22Rv1 (cell line): ENCODE measurements at regions not wholly inside any gene's neighbourhood (a gene's known extent, or its start where the extent isn't known, plus 50 kb on each side); places are given as distances from the start of the nearest gene placed in this dataset.

Experiments
- ZFX ChIP-seq: fragments of 450-650 bp; IDR thresholded peaks from 2 replicates; pipeline ENCODE4 v1.6.1; 2017; ENCODE audit warnings: antibody characterized with exemption, borderline replicate concordance
- TF ChIP-seq, protein P1 (sequence below): fragments of 450-650 bp; IDR thresholded peaks from 2 replicates; pipeline ENCODE4 v1.5.1; 2017; ENCODE audit warnings: mild to moderate bottlenecking

DNA sequence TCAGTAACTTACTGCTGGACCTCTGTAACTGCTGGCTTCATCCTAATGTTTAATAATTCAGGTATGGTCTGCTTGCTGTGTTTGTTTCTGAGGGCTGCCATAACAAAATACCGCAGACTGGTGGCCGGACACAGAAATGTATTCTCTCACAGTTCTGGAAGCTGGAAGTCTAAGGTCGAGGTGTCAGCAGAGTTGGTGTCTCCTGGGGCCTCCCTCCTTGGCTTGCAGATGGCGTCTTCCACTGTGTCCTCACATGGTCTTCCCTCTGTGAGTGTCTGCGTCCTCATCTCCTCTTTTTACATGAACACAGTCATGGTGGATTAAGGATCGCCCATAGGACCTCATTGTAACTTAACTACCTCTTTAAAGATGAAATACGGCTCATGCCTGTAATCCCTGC lies 389.7 kb upstream of the JARID2 start:
- TF ChIP-seq, protein P1, sequence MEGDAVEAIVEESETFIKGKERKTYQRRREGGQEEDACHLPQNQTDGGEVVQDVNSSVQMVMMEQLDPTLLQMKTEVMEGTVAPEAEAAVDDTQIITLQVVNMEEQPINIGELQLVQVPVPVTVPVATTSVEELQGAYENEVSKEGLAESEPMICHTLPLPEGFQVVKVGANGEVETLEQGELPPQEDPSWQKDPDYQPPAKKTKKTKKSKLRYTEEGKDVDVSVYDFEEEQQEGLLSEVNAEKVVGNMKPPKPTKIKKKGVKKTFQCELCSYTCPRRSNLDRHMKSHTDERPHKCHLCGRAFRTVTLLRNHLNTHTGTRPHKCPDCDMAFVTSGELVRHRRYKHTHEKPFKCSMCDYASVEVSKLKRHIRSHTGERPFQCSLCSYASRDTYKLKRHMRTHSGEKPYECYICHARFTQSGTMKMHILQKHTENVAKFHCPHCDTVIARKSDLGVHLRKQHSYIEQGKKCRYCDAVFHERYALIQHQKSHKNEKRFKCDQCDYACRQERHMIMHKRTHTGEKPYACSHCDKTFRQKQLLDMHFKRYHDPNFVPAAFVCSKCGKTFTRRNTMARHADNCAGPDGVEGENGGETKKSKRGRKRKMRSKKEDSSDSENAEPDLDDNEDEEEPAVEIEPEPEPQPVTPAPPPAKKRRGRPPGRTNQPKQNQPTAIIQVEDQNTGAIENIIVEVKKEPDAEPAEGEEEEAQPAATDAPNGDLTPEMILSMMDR: no peak
- no peak for TF ChIP-seq ZFX
